ENCODE measurements at regions not wholly inside any gene's neighbourhood (a gene's known extent, or its start where the extent isn't known, plus 50 kb on each side); places are given as distances from the start of the nearest gene placed in this dataset.

- TF ChIP-seq ZBTB1 (tag by site-specific recombination; IDR thresholded peaks at IDR 0.05) = no peak
- no peak for TF ChIP-seq ZNF114 (tag by site-specific recombination; IDR thresholded peaks at IDR 0.05)
- TF ChIP-seq PATZ1 (tag by site-specific recombination; IDR thresholded peaks at IDR 0.05) = no peak
- no peak for TF ChIP-seq ZNF133 (tag by site-specific recombination; IDR thresholded peaks at IDR 0.05)
- TF ChIP-seq HOXA7 (CRISPR knock-in tag; IDR thresholded peaks at IDR 0.05; ENCODE audit: borderline replicate concordance) = no peak
- TF ChIP-seq YY1 (tag by site-specific recombination; IDR thresholded peaks at IDR 0.05) = no peak
- no peak for TF ChIP-seq TCF7L2 (IDR thresholded peaks at IDR 0.05; ENCODE audit: borderline replicate concordance, low read depth, low read length)
- no peak for TF ChIP-seq CTCF (tag by site-specific recombination; IDR thresholded peaks at IDR 0.05)
- TF ChIP-seq ZNF645 (tag by site-specific recombination; IDR thresholded peaks at IDR 0.05) = no peak
- TF ChIP-seq ZNF121 (tag by site-specific recombination; IDR thresholded peaks at IDR 0.05) = no peak
Measured at GRCh38 chr2:55119711-55120487, 69.6 kb upstream of the RTN4 start.

Data from HEK293 (cell line).